Large intestine (tissue), 3 donors: ENCODE measurements at regions not wholly inside any gene's neighbourhood (a gene's known extent, or its start where the extent isn't known, plus 50 kb on each side); places are given as distances from the start of the nearest gene placed in this dataset.

Source experiments
- DNase-seq, 2 donors: peaks; one replicate each; pipeline versions ENCODE4 v3.0.0 to v3.0.0-alpha.2; 2013
- H3K27ac ChIP-seq: one replicate; pipeline ENCODE4 v1.5.1; 2013; ENCODE audit warnings: low read length
- H3K27me3 ChIP-seq: 2 replicates; pipeline ENCODE4 v1.6.1; 2013; ENCODE audit warnings: low read length; ENCODE audit not compliant: control insufficient read depth, insufficient read depth
- H3K36me3 ChIP-seq: 2 replicates; pipeline ENCODE4 v1.6.1; 2013; ENCODE audit warnings: low read length; ENCODE audit not compliant: control insufficient read depth, insufficient read depth
- H3K4me1 ChIP-seq: one replicate; pipeline ENCODE4 v1.6.1; 2013; ENCODE audit warnings: low read length; ENCODE audit not compliant: control insufficient read depth, insufficient read depth
- H3K4me3 ChIP-seq: one replicate; pipeline ENCODE4 v1.5.1; 2013; ENCODE audit warnings: low read length
- H3K9me3 ChIP-seq: one replicate; pipeline ENCODE4 v1.6.1; 2013; ENCODE audit warnings: mild to moderate bottlenecking, low read depth, low read length, moderate library complexity; ENCODE audit not compliant: control insufficient read depth
- WGBS: methylation state at CpG from one replicate; pipeline ENCODE4 v1.1.5; 2013; ENCODE audit warnings: low lambda C conversion rate; ENCODE audit not compliant: insufficient coverage; 5-methylcytosine and 5-hydroxymethylcytosine counted together

GRCh38 chr16:87061243-87061920 lies 255.8 kb downstream of the C16orf95 start:
- H3K27me3 ChIP-seq, result peaks cover 19% of the 10 kb centered on the region
- H3K4me3 ChIP-seq, result no peak overlapping the region
- peaks cover 2% of the 10 kb centered on the region for H3K4me1 ChIP-seq
- H3K36me3 ChIP-seq, result no peaks in the 10 kb centered on the region
- H3K27ac ChIP-seq, result no peak overlapping the region
- H3K9me3 ChIP-seq, result peaks cover 3% of the 10 kb centered on the region
- 58% methylated on average over 4 of the region's 5 CpGs for WGBS
- DNase-seq, result no peak

GRCh38 chr16:87062569-87063442 lies 254.4 kb downstream of the C16orf95 start:
- no peaks in the 10 kb centered on the region for H3K36me3 ChIP-seq
- WGBS, result 53% methylated on average over 3 of the region's 26 CpGs
- H3K9me3 ChIP-seq, result peaks cover 3% of the 10 kb centered on the region
- no peak overlapping the region for H3K4me3 ChIP-seq
- H3K4me1 ChIP-seq, result peaks cover 2% of the 10 kb centered on the region
- H3K27me3 ChIP-seq, result peaks cover 21% of the 10 kb centered on the region
- no peak overlapping the region for H3K27ac ChIP-seq
- peak; percentile 44 to 51 for DNase-seq

GRCh38 chr16:87063543-87063942 lies 253.6 kb downstream of the C16orf95 start:
- Histone ChIP-seq H3K36me3 (no peaks in the 10 kb centered on the region), H3K4me1 (peaks cover 2% of the 10 kb centered on the region), H3K4me3 (no peak overlapping the region), H3K9me3 (no peaks in the 10 kb centered on the region), H3K27me3 (peaks cover 27% of the 10 kb centered on the region), H3K27ac (no peak overlapping the region)
- 75% methylated on average over 3 of the region's 19 CpGs for WGBS
- DNase-seq, result no peak

DNA sequence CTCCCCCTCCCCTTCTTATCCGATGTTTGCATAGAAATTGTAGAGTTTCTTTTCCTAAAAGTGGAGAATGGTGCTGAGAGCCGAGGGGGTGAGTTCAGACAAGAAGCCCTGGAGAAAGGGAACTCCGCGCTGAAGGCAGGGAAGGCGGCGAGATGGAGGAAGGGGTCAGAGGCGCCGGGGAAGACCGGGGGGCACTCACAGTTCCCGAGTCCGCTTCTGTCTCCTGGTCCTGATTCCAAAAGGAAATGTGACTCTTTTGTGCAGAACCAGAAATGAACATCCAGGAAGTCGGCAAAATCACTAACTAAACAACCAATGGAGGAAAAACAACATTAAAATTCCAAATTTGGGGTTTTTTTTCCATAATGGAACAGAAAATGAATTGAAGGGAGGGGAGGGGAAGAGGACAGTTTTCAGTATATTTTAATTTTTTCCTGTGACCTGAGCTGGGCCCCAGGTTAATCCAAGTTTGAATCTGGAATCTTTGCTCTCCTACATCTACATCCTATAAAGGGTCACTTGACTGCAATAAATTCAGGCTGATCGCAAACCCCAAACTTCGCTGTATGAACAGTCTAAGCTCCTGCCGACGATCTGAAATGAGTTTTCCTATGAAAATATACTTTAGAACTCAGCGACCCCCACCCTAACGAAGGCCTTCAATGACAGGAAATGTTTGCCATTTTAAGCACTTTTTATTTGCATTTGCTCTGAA lies 252.3 kb downstream of the C16orf95 start:
- Histone ChIP-seq H3K4me1 (peaks cover 2% of the 10 kb centered on the region), H3K36me3 (no peaks in the 10 kb centered on the region), H3K27ac (no peak overlapping the region), H3K9me3 (no peaks in the 10 kb centered on the region), H3K27me3 (peaks cover 31% of the 10 kb centered on the region), H3K4me3 (no peak overlapping the region)
- WGBS, result 60% methylated on average over 1 of the region's 18 CpGs
- no peak for DNase-seq

DNA sequence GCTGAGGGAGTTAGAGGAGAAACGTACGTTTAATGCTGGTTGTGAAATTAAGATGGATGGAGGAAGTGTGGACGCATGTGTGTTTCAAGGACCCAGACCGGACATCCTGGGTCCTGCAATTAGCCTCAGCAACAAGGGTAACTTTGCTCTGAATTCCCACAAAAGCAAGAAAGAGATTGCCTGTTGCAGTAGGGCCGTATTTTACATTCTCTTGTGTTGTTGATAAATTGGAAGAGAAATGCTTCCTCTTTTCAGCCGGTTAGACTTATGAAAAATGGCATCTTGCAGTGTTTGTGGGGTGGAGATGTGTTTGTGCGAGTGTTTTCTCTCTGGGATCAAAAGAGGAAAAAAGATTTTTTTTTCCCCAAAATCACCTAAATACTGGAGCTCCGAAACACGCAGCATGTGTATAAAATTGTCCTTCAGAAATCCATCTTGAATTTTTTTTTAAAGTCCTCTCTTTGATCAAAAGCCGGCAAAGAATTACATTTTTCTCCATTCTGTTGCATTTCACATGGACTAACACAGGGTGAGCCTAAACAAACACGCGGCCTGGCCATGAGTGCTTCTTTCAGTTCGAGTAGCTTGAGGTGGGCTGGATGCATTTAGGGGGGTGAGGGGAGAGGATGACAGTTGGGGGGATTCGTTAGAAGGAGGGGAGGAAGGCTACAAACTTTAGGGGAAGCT lies 251.6 kb downstream of the C16orf95 start:
- 58% methylated on average over 2 of the region's 14 CpGs for WGBS
- peaks cover 31% of the 10 kb centered on the region for H3K27me3 ChIP-seq

DNA sequence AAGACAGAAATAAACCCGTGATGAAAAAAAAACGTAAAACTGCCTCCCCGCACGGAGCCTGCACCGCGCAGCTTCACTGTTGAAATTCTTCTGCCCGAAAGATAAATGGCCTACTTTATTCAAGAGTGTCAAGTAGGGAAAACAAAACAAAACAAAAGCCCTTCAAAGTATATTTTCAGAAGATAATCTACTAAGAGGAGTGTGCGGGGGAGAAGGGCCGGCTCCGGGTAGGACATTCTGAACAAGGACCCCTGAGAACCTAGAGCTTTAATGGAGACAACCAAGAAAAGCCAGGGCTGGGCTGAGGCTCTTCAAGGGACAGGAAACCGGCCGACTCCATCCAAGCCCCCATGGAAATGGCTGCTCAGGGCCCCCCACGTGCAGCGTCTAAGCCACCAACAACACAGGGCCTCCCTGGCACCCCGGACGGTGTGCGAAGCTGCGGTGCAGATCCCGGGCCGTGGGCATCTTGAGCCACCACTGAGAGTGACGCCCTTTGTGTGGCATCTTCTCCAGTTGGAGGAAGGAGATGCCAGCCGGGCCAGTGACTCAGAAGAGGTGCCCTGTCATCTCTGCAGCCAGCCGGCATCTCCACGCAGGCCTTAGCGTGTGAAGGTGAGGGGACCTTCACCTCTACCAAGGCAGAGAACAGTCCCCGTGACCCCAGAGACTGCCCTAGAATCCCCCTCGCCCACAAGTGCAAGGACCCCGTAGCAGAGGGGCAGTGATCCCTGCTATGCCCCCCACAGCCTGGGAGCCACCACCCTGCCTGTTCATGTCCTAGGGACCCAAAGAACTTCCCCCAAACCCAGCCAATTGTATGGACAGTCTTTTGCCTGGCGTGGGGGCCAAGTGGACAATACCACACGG lies 250.8 kb downstream of the C16orf95 start:
- H3K4me1 ChIP-seq, result peaks cover 2% of the 10 kb centered on the region
- H3K27ac ChIP-seq, result no peak overlapping the region
- peaks cover 35% of the 10 kb centered on the region for H3K27me3 ChIP-seq
- H3K9me3 ChIP-seq, result no peaks in the 10 kb centered on the region
- H3K36me3 ChIP-seq, result no peaks in the 10 kb centered on the region
- 62% methylated on average over 5 of the region's 30 CpGs for WGBS
- H3K4me3 ChIP-seq, result no peak overlapping the region
- DNase-seq, result no peak

More for the DNA sequence above, 251.6 kb downstream of the C16orf95 start:
- no peak overlapping the region for H3K4me3 ChIP-seq
- no peak for DNase-seq
- H3K27ac ChIP-seq, result no peak overlapping the region
- no peaks in the 10 kb centered on the region for H3K36me3 ChIP-seq
- peaks cover 2% of the 10 kb centered on the region for H3K4me1 ChIP-seq
- H3K9me3 ChIP-seq, result no peaks in the 10 kb centered on the region

DNA sequence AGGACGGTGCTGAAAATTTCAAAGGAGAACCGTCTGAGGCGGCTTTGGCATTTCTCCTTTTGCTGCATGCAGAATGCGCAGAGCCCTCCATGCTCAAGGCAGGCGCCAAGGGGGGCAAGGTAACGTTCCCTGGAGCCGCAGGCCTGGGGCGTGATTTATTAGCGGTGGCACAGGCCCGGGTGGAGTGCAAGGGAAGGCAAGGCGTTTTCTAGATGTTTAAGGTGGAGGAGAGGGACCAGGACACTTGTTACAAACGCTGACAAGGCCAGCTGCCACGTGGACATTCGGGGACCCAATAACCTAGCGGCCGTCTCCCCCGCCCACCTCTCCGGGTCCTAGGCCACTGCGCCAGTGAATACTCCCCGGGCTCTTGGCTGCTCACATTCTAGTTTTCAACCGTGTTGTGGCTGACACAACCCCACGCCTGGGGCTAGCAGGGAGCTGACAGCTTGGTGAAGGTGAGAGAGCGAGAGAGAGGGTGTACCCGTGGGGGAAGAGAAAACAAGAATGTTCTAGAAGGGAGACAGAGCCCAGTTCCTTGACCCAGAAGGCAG lies 250.1 kb downstream of the C16orf95 start:
- no peak for DNase-seq

GRCh38 chr16:87067836-87068761 lies 249.1 kb downstream of the C16orf95 start:
- Histone ChIP-seq H3K9me3 (no peaks in the 10 kb centered on the region), H3K36me3 (no peaks in the 10 kb centered on the region), H3K4me1 (no peaks in the 10 kb centered on the region), H3K4me3 (no peak overlapping the region), H3K27ac (no peak overlapping the region), H3K27me3 (peaks cover 35% of the 10 kb centered on the region)
- DNase-seq, result no peak
- WGBS, result no CpG with 5 or more reads among the region's 40 CpGs

More for the DNA sequence above, 250.1 kb downstream of the C16orf95 start:
- Histone ChIP-seq H3K4me3 (no peak overlapping the region), H3K36me3 (no peaks in the 10 kb centered on the region), H3K4me1 (peaks cover 2% of the 10 kb centered on the region), H3K27me3 (peaks cover 34% of the 10 kb centered on the region), H3K9me3 (no peaks in the 10 kb centered on the region), H3K27ac (no peak overlapping the region)
- no CpG with 5 or more reads among the region's 24 CpGs for WGBS
